ENCODE measurements at regions not wholly inside any gene's neighbourhood (a gene's known extent, or its start where the extent isn't known, plus 50 kb on each side); places are given as distances from the start of the nearest gene placed in this dataset.
A peak's percentile ranks its signal among the peaks of the same experiment; 100 is the strongest.

DNA sequence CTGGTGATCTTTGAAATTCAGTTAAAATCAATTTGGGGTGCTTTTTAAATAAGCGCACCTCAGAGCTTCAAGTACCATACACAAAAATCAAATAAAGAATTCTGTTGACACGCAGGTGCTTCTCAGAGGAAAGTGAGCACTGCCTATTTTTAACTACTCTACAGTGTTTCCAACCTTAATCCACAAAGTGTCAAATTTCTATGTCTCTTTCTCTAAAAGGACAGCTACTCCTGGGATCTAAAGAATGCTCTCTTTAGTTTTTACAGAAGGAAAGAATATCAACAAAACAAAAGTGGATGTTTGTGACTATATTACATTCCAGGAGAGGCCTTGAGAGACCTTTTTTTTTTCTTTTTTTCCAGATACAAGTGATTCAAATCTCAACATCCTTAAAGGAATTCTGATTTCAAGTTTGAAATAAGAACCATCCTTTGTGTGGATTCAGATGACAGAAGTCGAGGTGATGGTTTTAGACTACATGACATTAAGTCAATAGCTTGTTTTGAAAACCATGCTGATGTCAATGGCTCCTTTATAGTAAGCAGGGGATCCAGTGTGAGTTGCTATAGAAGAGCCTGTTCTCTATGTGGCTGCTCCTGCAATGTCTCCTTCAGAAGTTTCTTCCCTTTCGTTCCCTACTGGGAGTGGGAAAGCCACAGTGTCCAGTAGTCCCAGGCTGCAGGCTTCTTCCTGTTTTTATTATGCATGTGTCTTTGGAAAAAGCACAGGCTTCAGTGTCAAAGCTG is 67.2 kb upstream of the DEFB112 start:
- ChIA-PET CTCF (interaction anchor here (0.7 kb wide), 1 partner anchor 23 kb away, joined by 3 read pairs; no protein-coding TSS in a partner anchor), POLR2A (no interaction called here)
- no peaks in the 10 kb centered on the region for H3K9me3 Mint-ChIP-seq (ENCODE audit: unreplicated experiment)
- DNase-seq (ENCODE audit: unreplicated experiment): no peak
- H3K27ac Mint-ChIP-seq (ENCODE audit: low read depth, unreplicated experiment): no peak overlapping the region
- no peak overlapping the region for H3K4me3 Mint-ChIP-seq (ENCODE audit: unreplicated experiment)
- BruUV-seq (replicated peaks): no TSS peak
- H3K36me3 Mint-ChIP-seq (ENCODE audit: insufficient read depth, unreplicated experiment): no peaks in the 10 kb centered on the region
- TF ChIP-seq, protein P1, sequence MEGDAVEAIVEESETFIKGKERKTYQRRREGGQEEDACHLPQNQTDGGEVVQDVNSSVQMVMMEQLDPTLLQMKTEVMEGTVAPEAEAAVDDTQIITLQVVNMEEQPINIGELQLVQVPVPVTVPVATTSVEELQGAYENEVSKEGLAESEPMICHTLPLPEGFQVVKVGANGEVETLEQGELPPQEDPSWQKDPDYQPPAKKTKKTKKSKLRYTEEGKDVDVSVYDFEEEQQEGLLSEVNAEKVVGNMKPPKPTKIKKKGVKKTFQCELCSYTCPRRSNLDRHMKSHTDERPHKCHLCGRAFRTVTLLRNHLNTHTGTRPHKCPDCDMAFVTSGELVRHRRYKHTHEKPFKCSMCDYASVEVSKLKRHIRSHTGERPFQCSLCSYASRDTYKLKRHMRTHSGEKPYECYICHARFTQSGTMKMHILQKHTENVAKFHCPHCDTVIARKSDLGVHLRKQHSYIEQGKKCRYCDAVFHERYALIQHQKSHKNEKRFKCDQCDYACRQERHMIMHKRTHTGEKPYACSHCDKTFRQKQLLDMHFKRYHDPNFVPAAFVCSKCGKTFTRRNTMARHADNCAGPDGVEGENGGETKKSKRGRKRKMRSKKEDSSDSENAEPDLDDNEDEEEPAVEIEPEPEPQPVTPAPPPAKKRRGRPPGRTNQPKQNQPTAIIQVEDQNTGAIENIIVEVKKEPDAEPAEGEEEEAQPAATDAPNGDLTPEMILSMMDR (IDR thresholded peaks at IDR 0.05; ENCODE audit: unreplicated experiment): no peak
- peaks cover 62% of the 10 kb centered on the region for H3K27me3 Mint-ChIP-seq (ENCODE audit: insufficient read depth, unreplicated experiment)
- intact Hi-C loops (cut with micrococcal nuclease): no loop called here
- peaks cover 8% of the 10 kb centered on the region for H3K4me1 Mint-ChIP-seq (ENCODE audit: insufficient read depth, unreplicated experiment)

DNA sequence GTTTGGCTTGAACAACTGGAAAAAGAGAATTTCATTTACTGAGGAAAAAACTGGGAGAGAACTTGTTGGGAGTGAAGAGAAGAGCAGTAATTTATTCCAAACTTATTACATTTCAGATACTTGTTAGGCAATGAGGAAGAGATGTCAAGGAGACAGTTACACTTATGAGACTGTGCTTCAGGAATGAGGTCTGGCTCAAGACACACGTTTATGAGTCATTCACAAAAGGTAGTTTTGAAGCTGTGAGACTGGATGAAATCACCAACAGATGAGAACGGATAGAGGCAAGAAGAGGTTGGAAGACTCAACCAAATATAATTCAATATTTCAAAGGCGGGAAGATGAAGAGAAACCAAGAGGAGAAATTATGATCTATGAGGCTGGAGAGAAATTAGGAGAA is 70.6 kb upstream of the DEFB112 start:
- ChIA-PET CTCF (interaction anchor here (0.7 kb wide), 1 partner anchor 326 kb away, joined by 3 read pairs; no protein-coding TSS in a partner anchor), POLR2A (interaction anchor here (0.6 kb wide), 1 partner anchor 1294 kb away, joined by 3 read pairs; no protein-coding TSS in a partner anchor)
- H3K27me3 Mint-ChIP-seq (ENCODE audit: insufficient read depth, unreplicated experiment): peaks cover 50% of the 10 kb centered on the region
- TF ChIP-seq, protein P1 (IDR thresholded peaks at IDR 0.05; ENCODE audit: unreplicated experiment): no peak
- no peaks in the 10 kb centered on the region for H3K9me3 Mint-ChIP-seq (ENCODE audit: unreplicated experiment)
- DNase-seq (ENCODE audit: unreplicated experiment): peak; percentile 51
- peaks cover 8% of the 10 kb centered on the region for H3K4me1 Mint-ChIP-seq (ENCODE audit: insufficient read depth, unreplicated experiment)
- no peaks in the 10 kb centered on the region for H3K36me3 Mint-ChIP-seq (ENCODE audit: insufficient read depth, unreplicated experiment)
- H3K4me3 Mint-ChIP-seq (ENCODE audit: unreplicated experiment): no peak overlapping the region
- no TSS peak for BruUV-seq (replicated peaks)
- no peak overlapping the region for H3K27ac Mint-ChIP-seq (ENCODE audit: low read depth, unreplicated experiment)
- intact Hi-C loops (cut with micrococcal nuclease): no loop called here

DNA sequence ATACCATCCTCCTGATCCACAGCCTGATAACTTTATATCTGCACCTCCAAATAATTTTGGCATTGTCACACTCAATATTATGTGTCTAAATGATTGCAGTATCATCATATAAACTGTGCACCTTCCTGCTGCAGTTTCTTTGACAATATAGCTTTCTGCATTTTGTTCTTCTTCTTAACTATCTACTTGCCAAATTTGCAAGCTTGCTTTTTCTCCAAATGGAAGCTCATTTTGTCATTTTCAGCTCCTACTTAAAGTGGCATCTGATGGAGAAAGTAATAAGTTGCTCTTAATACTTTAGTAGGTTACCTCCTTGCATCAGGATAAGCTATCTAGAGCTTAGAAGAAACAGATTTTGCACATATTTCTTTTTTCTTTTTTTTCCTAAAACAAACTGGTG is 74.0 kb upstream of the DEFB112 start:
- no peak overlapping the region for H3K4me3 Mint-ChIP-seq (ENCODE audit: unreplicated experiment)
- BruUV-seq (replicated peaks): no TSS peak
- CTCF ChIA-PET: interaction anchor here (0.6 kb wide), 1 partner anchor 843 kb away, joined by 3 read pairs; no protein-coding TSS in a partner anchor

DNA sequence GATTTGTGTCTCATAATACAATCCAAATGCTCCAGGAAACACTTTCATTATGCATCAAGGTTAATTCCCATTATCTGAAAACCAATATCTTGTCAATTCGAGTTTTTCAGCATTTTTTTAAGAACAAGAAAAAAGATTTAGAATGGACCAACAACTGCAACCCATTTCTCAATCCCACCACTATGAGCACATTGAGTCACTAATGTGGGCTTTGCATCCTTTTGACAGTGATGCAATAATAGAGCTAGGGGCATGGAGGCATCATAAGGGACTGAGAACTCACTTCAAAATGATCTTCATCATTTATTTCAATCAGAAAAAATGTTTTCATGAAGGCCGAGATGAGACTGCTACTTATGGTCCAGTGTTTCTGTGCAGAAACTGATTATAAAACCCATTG is 74.8 kb upstream of the DEFB112 start:
- H3K27ac Mint-ChIP-seq (ENCODE audit: low read depth, unreplicated experiment): no peak overlapping the region
- intact Hi-C loops (cut with micrococcal nuclease): no loop called here
- POLR2A ChIA-PET: no interaction called here
- no peak for DNase-seq (ENCODE audit: unreplicated experiment)
- CTCF ChIA-PET: no interaction called here
- peaks cover 49% of the 10 kb centered on the region for H3K27me3 Mint-ChIP-seq (ENCODE audit: insufficient read depth, unreplicated experiment)
- no TSS peak for BruUV-seq (replicated peaks)
- no peak overlapping the region for H3K4me3 Mint-ChIP-seq (ENCODE audit: unreplicated experiment)
- H3K9me3 Mint-ChIP-seq (ENCODE audit: unreplicated experiment): no peaks in the 10 kb centered on the region
- peaks cover 6% of the 10 kb centered on the region for H3K36me3 Mint-ChIP-seq (ENCODE audit: insufficient read depth, unreplicated experiment)
- TF ChIP-seq, protein P1 (IDR thresholded peaks at IDR 0.05; ENCODE audit: unreplicated experiment): no peak
- H3K4me1 Mint-ChIP-seq (ENCODE audit: insufficient read depth, unreplicated experiment): peaks cover 8% of the 10 kb centered on the region

More for the DNA sequence above, 74.0 kb upstream of the DEFB112 start:
- no peaks in the 10 kb centered on the region for H3K9me3 Mint-ChIP-seq (ENCODE audit: unreplicated experiment)
- intact Hi-C loops (cut with micrococcal nuclease): no loop called here
- DNase-seq (ENCODE audit: unreplicated experiment): no peak
- H3K36me3 Mint-ChIP-seq (ENCODE audit: insufficient read depth, unreplicated experiment): peaks cover 6% of the 10 kb centered on the region
- TF ChIP-seq, protein P1 (IDR thresholded peaks at IDR 0.05; ENCODE audit: unreplicated experiment): no peak
- H3K4me1 Mint-ChIP-seq (ENCODE audit: insufficient read depth, unreplicated experiment): peaks cover 8% of the 10 kb centered on the region
- H3K27me3 Mint-ChIP-seq (ENCODE audit: insufficient read depth, unreplicated experiment): peaks cover 46% of the 10 kb centered on the region
- no peak overlapping the region for H3K27ac Mint-ChIP-seq (ENCODE audit: low read depth, unreplicated experiment)
- POLR2A ChIA-PET: no interaction called here
